Neural cell (in vitro differentiated cells): ENCODE measurements at regions not wholly inside any gene's neighbourhood (a gene's known extent, or its start where the extent isn't known, plus 50 kb on each side); places are given as distances from the start of the nearest gene placed in this dataset.

ENCODE experiments used
- H2AFZ ChIP-seq: fragments of 200-600, 300-800 bp; sonication (generic), shearing (Covaris generic); 2 replicates; pipeline ENCODE4 v1.6.0; 2014; ENCODE audit warnings: low read depth, mild to moderate bottlenecking, antibody characterized with exemption, low read length, moderate library complexity
- H3F3A ChIP-seq: fragments of 200-600 bp; shearing (Covaris generic); 2 replicates; pipeline ENCODE4 v1.6.1; 2016; ENCODE audit warnings: mild to moderate bottlenecking, moderate library complexity, mixed read lengths, antibody characterized with exemption, low read length; ENCODE audit not compliant: insufficient read depth, poor library complexity, severe bottlenecking
- H3K27ac ChIP-seq: fragments of 200-600, 300-800 bp; sonication (generic), shearing (Covaris generic); 2 replicates; pipeline ENCODE4 v1.5.1; 2014; ENCODE audit warnings: mild to moderate bottlenecking, low read length, moderate library complexity
- H3K27me3 ChIP-seq: fragments of 300-800, 200-600 bp; sonication (generic), shearing (Covaris generic); 2 replicates; pipeline ENCODE4 v1.6.0; 2014; ENCODE audit warnings: mild to moderate bottlenecking, low read depth, low read length, moderate library complexity; ENCODE audit not compliant: insufficient read depth
- H3K36me3 ChIP-seq: fragments of 300-800, 200-600 bp; sonication (generic), shearing (Covaris generic); 2 replicates; pipeline ENCODE4 v1.5.1; 2014; ENCODE audit warnings: mild to moderate bottlenecking, antibody characterized with exemption, low read length, moderate library complexity; ENCODE audit not compliant: insufficient read depth
- H3K4me2 ChIP-seq: fragments of 300-800, 200-600 bp; sonication (generic), shearing (Covaris generic); 2 replicates; pipeline ENCODE4 v1.6.0; 2014; ENCODE audit warnings: mild to moderate bottlenecking, low read length
- H3K4me3 ChIP-seq: fragments of 300-800, 200-600 bp; sonication (generic), shearing (Covaris generic); 2 replicates; pipeline ENCODE4 v1.5.1; 2014; ENCODE audit warnings: mild to moderate bottlenecking, low read length, moderate library complexity
- H3K79me2 ChIP-seq: fragments of 200-600 bp; shearing (Covaris generic); replicated peaks from 2 replicates; pipeline ENCODE4 v1.6.0; 2014; ENCODE audit warnings: mild to moderate bottlenecking, low read length, moderate library complexity; ENCODE audit not compliant: insufficient read depth
- H3K9ac ChIP-seq: fragments of 300-800, 200-600 bp; sonication (generic), shearing (Covaris generic); 2 replicates; pipeline ENCODE4 v1.6.1; 2016; ENCODE audit warnings: mild to moderate bottlenecking, low read length, mixed read lengths
- H3K9me2 ChIP-seq: fragments of 200-600 bp; shearing (Covaris generic); 2 replicates; pipeline ENCODE4 v1.6.1; 2016; ENCODE audit warnings: mild to moderate bottlenecking, low read length, mixed read lengths; ENCODE audit not compliant: insufficient read depth
- H3K9me3 ChIP-seq: fragments of 200-600, 300-800 bp; sonication (generic), shearing (Covaris generic); 2 replicates; pipeline ENCODE4 v1.6.1; 2016; ENCODE audit warnings: mild to moderate bottlenecking, mixed run types, low read length, moderate library complexity, mixed read lengths
- H4K20me1 ChIP-seq: fragments of 200-600 bp; shearing (Covaris generic); 2 replicates; pipeline ENCODE4 v1.6.1; 2016; ENCODE audit warnings: mild to moderate bottlenecking, mixed run types; ENCODE audit not compliant: insufficient read depth
- EP300 ChIP-seq: fragments of 450-650 bp; conservative IDR thresholded peaks from 2 replicates; pipeline ENCODE4 v1.6.1; 2014; ENCODE audit warnings: antibody characterized with exemption, mild to moderate bottlenecking, moderate library complexity; ENCODE audit not compliant: poor library complexity, severe bottlenecking
- EZH2 ChIP-seq: fragments of 200-600, 300-800 bp; shearing (Covaris generic), sonication (generic); IDR thresholded peaks from 2 replicates; pipeline ENCODE4 v1.6.1; 2014; ENCODE audit warnings: antibody characterized with exemption, low read length, borderline replicate concordance, mild to moderate bottlenecking; ENCODE audit not compliant: insufficient read depth, poor library complexity, severe bottlenecking
- MXI1 ChIP-seq: fragments of 450-650 bp; conservative IDR thresholded peaks from 2 replicates; pipeline ENCODE4 v1.6.1; 2014; ENCODE audit warnings: antibody characterized with exemption, mild to moderate bottlenecking; ENCODE audit not compliant: poor library complexity, severe bottlenecking
- POLR2AphosphoS5 ChIP-seq: IDR thresholded peaks from 2 replicates; pipeline ENCODE4 v1.6.1; 2012
- RAD21 ChIP-seq: fragments of 450-650 bp; conservative IDR thresholded peaks from 2 replicates; pipeline ENCODE4 v1.6.1; 2014; ENCODE audit warnings: antibody characterized with exemption, mild to moderate bottlenecking, moderate library complexity
- REST ChIP-seq: IDR thresholded peaks from 2 replicates; pipeline ENCODE4 v1.6.1; 2012; ENCODE audit warnings: borderline replicate concordance
- SMC3 ChIP-seq: fragments of 450-650 bp; conservative IDR thresholded peaks from 2 replicates; pipeline ENCODE4 v1.6.1; 2014; ENCODE audit warnings: antibody characterized with exemption, mild to moderate bottlenecking, moderate library complexity; ENCODE audit not compliant: poor library complexity
- TAF1 ChIP-seq: IDR thresholded peaks from 2 replicates; pipeline ENCODE4 v1.6.1; 2012; ENCODE audit warnings: low read depth
- TF ChIP-seq, protein P1 (sequence below): fragments of 450-650 bp; IDR thresholded peaks from 2 replicates; pipeline ENCODE4 v1.5.1; 2014; ENCODE audit warnings: antibody characterized with exemption, mild to moderate bottlenecking, moderate library complexity; ENCODE audit not compliant: poor library complexity, severe bottlenecking

DNA sequence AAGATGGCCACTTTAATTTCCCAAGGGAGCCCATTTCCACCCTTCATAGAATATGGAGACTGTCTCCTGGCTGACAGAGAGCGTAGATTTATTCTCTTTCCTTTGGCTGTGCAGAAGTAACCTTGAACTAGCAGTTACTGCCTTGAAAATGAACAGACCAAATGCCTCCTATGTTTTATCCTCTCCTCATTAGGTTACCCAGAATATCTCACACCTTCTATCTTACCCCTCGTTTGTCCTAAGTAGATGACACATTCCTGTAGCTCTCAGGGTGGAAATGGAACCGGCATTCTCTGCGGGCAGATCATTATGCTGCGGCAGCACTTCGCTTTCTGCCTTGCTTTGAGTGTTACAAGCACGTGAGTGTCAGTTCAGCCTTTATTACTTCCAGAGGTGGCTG is 336.5 kb downstream of the DCDC2C start:
- H3F3A ChIP-seq: no peaks in the 10 kb centered on the region
- H3K36me3 ChIP-seq: no peaks in the 10 kb centered on the region
- no peaks in the 10 kb centered on the region for H4K20me1 ChIP-seq
- H3K9me3 ChIP-seq: peaks cover 6% of the 10 kb centered on the region
- no peaks in the 10 kb centered on the region for H3K79me2 ChIP-seq
- no peak overlapping the region for H2AFZ ChIP-seq
- TF ChIP-seq SMC3: no peak
- no peak for TF ChIP-seq POLR2AphosphoS5
- TF ChIP-seq MXI1: no peak
- no peak for TF ChIP-seq EP300
- TF ChIP-seq, protein P1, sequence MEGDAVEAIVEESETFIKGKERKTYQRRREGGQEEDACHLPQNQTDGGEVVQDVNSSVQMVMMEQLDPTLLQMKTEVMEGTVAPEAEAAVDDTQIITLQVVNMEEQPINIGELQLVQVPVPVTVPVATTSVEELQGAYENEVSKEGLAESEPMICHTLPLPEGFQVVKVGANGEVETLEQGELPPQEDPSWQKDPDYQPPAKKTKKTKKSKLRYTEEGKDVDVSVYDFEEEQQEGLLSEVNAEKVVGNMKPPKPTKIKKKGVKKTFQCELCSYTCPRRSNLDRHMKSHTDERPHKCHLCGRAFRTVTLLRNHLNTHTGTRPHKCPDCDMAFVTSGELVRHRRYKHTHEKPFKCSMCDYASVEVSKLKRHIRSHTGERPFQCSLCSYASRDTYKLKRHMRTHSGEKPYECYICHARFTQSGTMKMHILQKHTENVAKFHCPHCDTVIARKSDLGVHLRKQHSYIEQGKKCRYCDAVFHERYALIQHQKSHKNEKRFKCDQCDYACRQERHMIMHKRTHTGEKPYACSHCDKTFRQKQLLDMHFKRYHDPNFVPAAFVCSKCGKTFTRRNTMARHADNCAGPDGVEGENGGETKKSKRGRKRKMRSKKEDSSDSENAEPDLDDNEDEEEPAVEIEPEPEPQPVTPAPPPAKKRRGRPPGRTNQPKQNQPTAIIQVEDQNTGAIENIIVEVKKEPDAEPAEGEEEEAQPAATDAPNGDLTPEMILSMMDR: no peak
- TF ChIP-seq TAF1: no peak
- TF ChIP-seq RAD21: no peak
- TF ChIP-seq REST: no peak
- TF ChIP-seq EZH2: no peak
- no peak overlapping the region for H3K27ac ChIP-seq
- H3K27me3 ChIP-seq: no peaks in the 10 kb centered on the region
- H3K4me3 ChIP-seq: no peak overlapping the region
- no peak overlapping the region for H3K9ac ChIP-seq
- H3K9me2 ChIP-seq: no peaks in the 10 kb centered on the region
- no peak overlapping the region for H3K4me2 ChIP-seq

- no peaks in the 10 kb centered on the region for H3K79me2 ChIP-seq
- no peaks in the 10 kb centered on the region for H3F3A ChIP-seq
- no peaks in the 10 kb centered on the region for H3K27me3 ChIP-seq
- H2AFZ ChIP-seq: no peak overlapping the region
- H3K9ac ChIP-seq: no peak overlapping the region
- H3K4me2 ChIP-seq: no peak overlapping the region
- H3K36me3 ChIP-seq: no peaks in the 10 kb centered on the region
- TF ChIP-seq, protein P1: no peak
- H3K9me2 ChIP-seq: no peaks in the 10 kb centered on the region
- H3K27ac ChIP-seq: no peak overlapping the region
- H4K20me1 ChIP-seq: no peaks in the 10 kb centered on the region
- no peaks in the 10 kb centered on the region for H3K9me3 ChIP-seq
- H3K4me3 ChIP-seq: no peak overlapping the region
Observed at GRCh38 chr2:4047961-4048891, 344.9 kb downstream of the DCDC2C start.
